HEK293 (cell line): ENCODE measurements at regions not wholly inside any gene's neighbourhood (a gene's known extent, or its start where the extent isn't known, plus 50 kb on each side); places are given as distances from the start of the nearest gene placed in this dataset.

Experiments
- CTCF ChIP-seq: fragments of 450-650 bp; formaldehyde crosslinking; IDR thresholded peaks from 2 replicates; pipeline ENCODE4 v1.5.1; 2016; ENCODE audit warnings: missing biosample characterization, missing genetic modification characterization
- ZBTB8A ChIP-seq: fragments of 450-650 bp; formaldehyde crosslinking; IDR thresholded peaks from 2 replicates; pipeline ENCODE4 v1.5.1; 2016; ENCODE audit warnings: missing biosample characterization, missing genetic modification characterization
- ZFP37 ChIP-seq: fragments of 450-650 bp; formaldehyde crosslinking; IDR thresholded peaks from 2 replicates; pipeline ENCODE4 v1.5.1; 2016; ENCODE audit warnings: missing biosample characterization, missing genetic modification characterization
- ZNF121 ChIP-seq: fragments of 450-650 bp; formaldehyde crosslinking; IDR thresholded peaks from 2 replicates; pipeline ENCODE4 v1.5.1; 2016; ENCODE audit warnings: missing biosample characterization, missing genetic modification characterization
- ZNF211 ChIP-seq: fragments of 450-650 bp; formaldehyde crosslinking; IDR thresholded peaks from 2 replicates; pipeline ENCODE4 v1.5.1; 2016; ENCODE audit warnings: low read depth, missing biosample characterization, missing genetic modification characterization
- ZNF274 ChIP-seq, 2 experiments: fragments of 200-500 bp in 1 of 2; fragments of 450-650 bp in 1 of 2; sonication (Bioruptor generic) in 1 of 2; formaldehyde crosslinking in 1 of 2; IDR thresholded peaks; 2 replicates each; pipeline versions ENCODE4 v1.5.1 to v1.6.1; 2014 to 2016; ENCODE audit warnings: borderline replicate concordance in 1 of 2, inconsistent platforms in 1 of 2, low read length in 1 of 2, missing biosample characterization in 1 of 2, missing genetic modification characterization in 1 of 2
- ZNF521 ChIP-seq: fragments of 450-650 bp; formaldehyde crosslinking; IDR thresholded peaks from 2 replicates; pipeline ENCODE4 v1.5.1; 2017; ENCODE audit warnings: missing biosample characterization, mild to moderate bottlenecking, missing genetic modification characterization
- ZNF670 ChIP-seq: fragments of 450-650 bp; formaldehyde crosslinking; IDR thresholded peaks from 2 replicates; pipeline ENCODE4 v1.5.1; 2016; ENCODE audit warnings: missing biosample characterization, missing genetic modification characterization, low read depth

- no peak for TF ChIP-seq ZBTB8A (tag by site-specific recombination)
- TF ChIP-seq ZNF274 (IDR thresholded peaks at IDR 0.05; ENCODE audit: low read length), result no peak
- no peak for TF ChIP-seq ZNF274 (tag by site-specific recombination; IDR thresholded peaks at IDR 0.05; ENCODE audit: borderline replicate concordance)
- TF ChIP-seq ZNF211 (tag by site-specific recombination), result no peak
- TF ChIP-seq CTCF (tag by site-specific recombination), result no peak
- TF ChIP-seq ZNF521, result no peak
- no peak for TF ChIP-seq ZNF121
- TF ChIP-seq ZFP37, result no peak
- no peak for TF ChIP-seq ZNF670
Observed at GRCh38 chr3:189041482-189042090, 130.2 kb upstream of the TPRG1 start.
